Mammary epithelial cell (primary cell): ENCODE measurements at regions not wholly inside any gene's neighbourhood (a gene's known extent, or its start where the extent isn't known, plus 50 kb on each side); places are given as distances from the start of the nearest gene placed in this dataset.

ENCODE experiments used
- EZH2 ChIP-seq: IDR thresholded peaks from 2 replicates; pipeline ENCODE4 v1.6.1; 2012; ENCODE audit warnings: low read length, inconsistent platforms, borderline replicate concordance
- TF ChIP-seq, protein P1 (sequence below), 2 donors: IDR thresholded peaks in 1 of 2; conservative IDR thresholded peaks in 1 of 2; 2 replicates each; pipeline ENCODE4 v1.5.1; 2011 to 2012; ENCODE audit warnings: inconsistent platforms in 2 of 2, low read length in 2 of 2, mild to moderate bottlenecking in 2 of 2, control low read depth in 1 of 2, low read depth in 1 of 2; ENCODE audit not compliant: insufficient read depth in 1 of 2; ENCODE audit errors: extremely low read depth in 1 of 2

DNA sequence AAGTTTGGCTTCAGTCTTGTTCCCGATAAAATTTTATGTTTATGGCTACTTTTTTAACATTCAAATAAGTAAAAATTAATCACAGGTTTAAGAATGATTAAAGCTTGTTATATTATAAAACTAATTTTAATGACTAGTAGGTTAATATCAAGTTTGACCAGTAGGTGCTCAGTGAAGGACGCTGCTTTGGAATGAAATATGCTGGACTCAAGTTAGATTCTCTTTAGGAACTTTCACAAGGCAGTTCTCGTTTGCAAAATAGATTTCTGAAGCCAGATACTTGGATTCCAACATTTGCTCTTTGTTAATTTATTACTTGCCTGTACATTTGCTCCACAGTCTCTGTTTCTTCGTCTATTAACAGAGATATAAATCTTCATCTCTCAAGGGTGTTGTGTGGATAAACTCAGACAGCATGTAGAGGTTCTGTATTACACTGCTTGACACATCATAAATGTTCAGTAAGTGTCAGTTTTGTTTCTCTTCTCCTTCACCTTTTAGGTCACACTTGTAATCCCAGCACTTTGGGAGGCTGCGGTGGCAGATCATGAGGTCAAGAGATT is 432.8 kb upstream of the CHRM3 start:
- TF ChIP-seq, protein P1, sequence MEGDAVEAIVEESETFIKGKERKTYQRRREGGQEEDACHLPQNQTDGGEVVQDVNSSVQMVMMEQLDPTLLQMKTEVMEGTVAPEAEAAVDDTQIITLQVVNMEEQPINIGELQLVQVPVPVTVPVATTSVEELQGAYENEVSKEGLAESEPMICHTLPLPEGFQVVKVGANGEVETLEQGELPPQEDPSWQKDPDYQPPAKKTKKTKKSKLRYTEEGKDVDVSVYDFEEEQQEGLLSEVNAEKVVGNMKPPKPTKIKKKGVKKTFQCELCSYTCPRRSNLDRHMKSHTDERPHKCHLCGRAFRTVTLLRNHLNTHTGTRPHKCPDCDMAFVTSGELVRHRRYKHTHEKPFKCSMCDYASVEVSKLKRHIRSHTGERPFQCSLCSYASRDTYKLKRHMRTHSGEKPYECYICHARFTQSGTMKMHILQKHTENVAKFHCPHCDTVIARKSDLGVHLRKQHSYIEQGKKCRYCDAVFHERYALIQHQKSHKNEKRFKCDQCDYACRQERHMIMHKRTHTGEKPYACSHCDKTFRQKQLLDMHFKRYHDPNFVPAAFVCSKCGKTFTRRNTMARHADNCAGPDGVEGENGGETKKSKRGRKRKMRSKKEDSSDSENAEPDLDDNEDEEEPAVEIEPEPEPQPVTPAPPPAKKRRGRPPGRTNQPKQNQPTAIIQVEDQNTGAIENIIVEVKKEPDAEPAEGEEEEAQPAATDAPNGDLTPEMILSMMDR (conservative IDR thresholded peaks at IDR 0.05 in 1 of 2, IDR thresholded peaks at IDR 0.05 in 1 of 2; ENCODE audit: extremely low read depth in 1 of 2, insufficient read depth in 1 of 2, low read depth in 1 of 2, low read length in 2 of 2): peak; percentile 5 to 17
- TF ChIP-seq EZH2: no peak
